ENCODE measurements at regions not wholly inside any gene's neighbourhood (a gene's known extent, or its start where the extent isn't known, plus 50 kb on each side); places are given as distances from the start of the nearest gene placed in this dataset.

DNA sequence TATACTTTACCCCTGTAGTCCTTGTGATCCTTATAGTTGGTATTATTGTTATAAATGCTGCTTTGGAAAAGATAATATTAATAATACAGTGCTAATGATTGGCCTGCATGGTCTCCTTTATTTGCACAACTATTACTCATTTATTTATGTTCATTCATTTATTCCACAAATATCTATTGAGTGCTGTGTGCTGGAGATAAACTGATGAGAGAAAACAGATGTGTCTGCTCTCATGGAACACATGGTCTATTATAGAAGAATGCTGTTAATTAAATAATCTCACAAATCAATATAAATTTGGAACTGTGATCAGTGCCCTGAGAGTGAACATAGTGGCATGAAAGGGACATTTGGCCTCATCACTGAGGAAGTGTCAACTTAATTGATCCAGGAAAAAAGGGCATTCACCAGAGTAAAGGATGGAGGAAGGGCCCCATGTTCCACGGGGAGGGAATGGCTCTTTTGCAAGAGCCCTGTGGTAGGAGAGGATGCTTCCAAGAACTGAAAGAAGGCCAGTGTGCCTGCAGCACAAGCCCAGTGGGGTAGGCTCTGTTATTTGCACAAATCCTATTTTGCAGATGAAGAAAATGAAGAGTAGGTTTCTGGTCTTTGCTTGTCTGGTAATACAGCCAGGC, 91.5 kb upstream of the STK39 start:
- TF ChIP-seq, protein P1, sequence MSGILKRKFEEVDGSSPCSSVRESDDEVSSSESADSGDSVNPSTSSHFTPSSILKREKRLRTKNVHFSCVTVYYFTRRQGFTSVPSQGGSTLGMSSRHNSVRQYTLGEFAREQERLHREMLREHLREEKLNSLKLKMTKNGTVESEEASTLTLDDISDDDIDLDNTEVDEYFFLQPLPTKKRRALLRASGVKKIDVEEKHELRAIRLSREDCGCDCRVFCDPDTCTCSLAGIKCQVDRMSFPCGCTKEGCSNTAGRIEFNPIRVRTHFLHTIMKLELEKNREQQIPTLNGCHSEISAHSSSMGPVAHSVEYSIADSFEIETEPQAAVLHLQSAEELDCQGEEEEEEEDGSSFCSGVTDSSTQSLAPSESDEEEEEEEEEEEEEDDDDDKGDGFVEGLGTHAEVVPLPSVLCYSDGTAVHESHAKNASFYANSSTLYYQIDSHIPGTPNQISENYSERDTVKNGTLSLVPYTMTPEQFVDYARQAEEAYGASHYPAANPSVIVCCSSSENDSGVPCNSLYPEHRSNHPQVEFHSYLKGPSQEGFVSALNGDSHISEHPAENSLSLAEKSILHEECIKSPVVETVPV (CRISPR knock-in tag; IDR thresholded peaks at IDR 0.05), result no peak
- TF ChIP-seq, protein P2, sequence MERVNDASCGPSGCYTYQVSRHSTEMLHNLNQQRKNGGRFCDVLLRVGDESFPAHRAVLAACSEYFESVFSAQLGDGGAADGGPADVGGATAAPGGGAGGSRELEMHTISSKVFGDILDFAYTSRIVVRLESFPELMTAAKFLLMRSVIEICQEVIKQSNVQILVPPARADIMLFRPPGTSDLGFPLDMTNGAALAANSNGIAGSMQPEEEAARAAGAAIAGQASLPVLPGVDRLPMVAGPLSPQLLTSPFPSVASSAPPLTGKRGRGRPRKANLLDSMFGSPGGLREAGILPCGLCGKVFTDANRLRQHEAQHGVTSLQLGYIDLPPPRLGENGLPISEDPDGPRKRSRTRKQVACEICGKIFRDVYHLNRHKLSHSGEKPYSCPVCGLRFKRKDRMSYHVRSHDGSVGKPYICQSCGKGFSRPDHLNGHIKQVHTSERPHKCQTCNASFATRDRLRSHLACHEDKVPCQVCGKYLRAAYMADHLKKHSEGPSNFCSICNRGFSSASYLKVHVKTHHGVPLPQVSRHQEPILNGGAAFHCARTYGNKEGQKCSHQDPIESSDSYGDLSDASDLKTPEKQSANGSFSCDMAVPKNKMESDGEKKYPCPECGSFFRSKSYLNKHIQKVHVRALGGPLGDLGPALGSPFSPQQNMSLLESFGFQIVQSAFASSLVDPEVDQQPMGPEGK (CRISPR knock-in tag; IDR thresholded peaks at IDR 0.05; ENCODE audit: borderline replicate concordance), result no peak
- no peak for TF ChIP-seq ZNF70 (CRISPR knock-in tag; IDR thresholded peaks at IDR 0.05)
- no peak for TF ChIP-seq ZC3H10 (CRISPR knock-in tag; IDR thresholded peaks at IDR 0.05)
- no peak for TF ChIP-seq PPARA (CRISPR knock-in tag; IDR thresholded peaks at IDR 0.05; ENCODE audit: borderline replicate concordance)
- no peak for TF ChIP-seq RARB (CRISPR knock-in tag; IDR thresholded peaks at IDR 0.05)
- no peak for TF ChIP-seq ZFP30 (CRISPR knock-in tag; IDR thresholded peaks at IDR 0.05)
- no peak for TF ChIP-seq ISL1 (CRISPR knock-in tag; IDR thresholded peaks at IDR 0.05)
- no peak for TF ChIP-seq ZNF565 (CRISPR knock-in tag; conservative IDR thresholded peaks at IDR 0.05; ENCODE audit: low read depth)
- TF ChIP-seq, protein P3, sequence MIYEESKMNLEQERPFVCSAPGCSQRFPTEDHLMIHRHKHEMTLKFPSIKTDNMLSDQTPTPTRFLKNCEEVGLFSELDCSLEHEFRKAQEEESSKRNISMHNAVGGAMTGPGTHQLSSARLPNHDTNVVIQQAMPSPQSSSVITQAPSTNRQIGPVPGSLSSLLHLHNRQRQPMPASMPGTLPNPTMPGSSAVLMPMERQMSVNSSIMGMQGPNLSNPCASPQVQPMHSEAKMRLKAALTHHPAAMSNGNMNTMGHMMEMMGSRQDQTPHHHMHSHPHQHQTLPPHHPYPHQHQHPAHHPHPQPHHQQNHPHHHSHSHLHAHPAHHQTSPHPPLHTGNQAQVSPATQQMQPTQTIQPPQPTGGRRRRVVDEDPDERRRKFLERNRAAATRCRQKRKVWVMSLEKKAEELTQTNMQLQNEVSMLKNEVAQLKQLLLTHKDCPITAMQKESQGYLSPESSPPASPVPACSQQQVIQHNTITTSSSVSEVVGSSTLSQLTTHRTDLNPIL (CRISPR knock-in tag; IDR thresholded peaks at IDR 0.05; ENCODE audit: low read depth), result no peak
- no peak for TF ChIP-seq TOX (CRISPR knock-in tag; IDR thresholded peaks at IDR 0.05; ENCODE audit: borderline replicate concordance)
- TF ChIP-seq GLIS3 (CRISPR knock-in tag; IDR thresholded peaks at IDR 0.05), result no peak
- TF ChIP-seq SNAI2 (CRISPR knock-in tag; IDR thresholded peaks at IDR 0.05), result no peak
- TF ChIP-seq ESRRG (CRISPR knock-in tag; IDR thresholded peaks at IDR 0.05), result no peak
